CD4-positive, alpha-beta T cell treated with Interferon alpha-2 for 1 hour (primary cell): ENCODE measurements at regions not wholly inside any gene's neighbourhood (a gene's known extent, or its start where the extent isn't known, plus 50 kb on each side); places are given as distances from the start of the nearest gene placed in this dataset.

Experiments
- DNase-seq, 2 donors: peaks; one replicate each; pipeline ENCODE4 v3.0.0-alpha.2; 2020 to 2022

GRCh38 chr12:127300075-127300474 is 966.9 kb upstream of the TMEM132C start:
- no peak for DNase-seq

GRCh38 chr12:127300753-127301152 is 966.2 kb upstream of the TMEM132C start:
- no peak for DNase-seq

- DNase-seq = no peak
Observed at GRCh38 chr12:127301876-127302275, 965.1 kb upstream of the TMEM132C start.

- DNase-seq = no peak
Observed at GRCh38 chr12:127304751-127305725, 961.9 kb upstream of the TMEM132C start.

- no peak for DNase-seq
Observed at GRCh38 chr12:127306604-127307215, 960.3 kb upstream of the TMEM132C start.

- DNase-seq = no peak
Observed at GRCh38 chr12:127307528-127307927, 959.4 kb upstream of the TMEM132C start.

GRCh38 chr12:127308148-127308547 is 958.8 kb upstream of the TMEM132C start:
- DNase-seq = no peak

GRCh38 chr12:127310548-127310947 is 956.4 kb upstream of the TMEM132C start:
- no peak for DNase-seq

- DNase-seq = no peak
Observed at GRCh38 chr12:127311720-127312364, 955.1 kb upstream of the TMEM132C start.

GRCh38 chr12:127324681-127325080 is 942.3 kb upstream of the TMEM132C start:
- DNase-seq = no peak

GRCh38 chr12:127327986-127328385 is 939.0 kb upstream of the TMEM132C start:
- no peak for DNase-seq

GRCh38 chr12:127328867-127329266 is 938.1 kb upstream of the TMEM132C start:
- DNase-seq = no peak

- no peak for DNase-seq
Observed at GRCh38 chr12:127334365-127334764, 932.6 kb upstream of the TMEM132C start.

- DNase-seq = no peak
Observed at GRCh38 chr12:127334912-127335644, 931.9 kb upstream of the TMEM132C start.

GRCh38 chr12:127336416-127336815 is 930.6 kb upstream of the TMEM132C start:
- DNase-seq = no peak

GRCh38 chr12:127339065-127339464 is 927.9 kb upstream of the TMEM132C start:
- no peak for DNase-seq

GRCh38 chr12:127340381-127340780 is 926.6 kb upstream of the TMEM132C start:
- DNase-seq = no peak

- DNase-seq = no peak
Observed at GRCh38 chr12:127342861-127343260, 924.1 kb upstream of the TMEM132C start.

GRCh38 chr12:127343940-127344339 is 923.0 kb upstream of the TMEM132C start:
- no peak for DNase-seq

- DNase-seq = no peak
Observed at GRCh38 chr12:127351481-127352010, 915.4 kb upstream of the TMEM132C start.

GRCh38 chr12:127355061-127355841 is 911.7 kb upstream of the TMEM132C start:
- DNase-seq = no peak

- DNase-seq = no peak
Observed at GRCh38 chr12:127358888-127359287, 908.1 kb upstream of the TMEM132C start.
